Hepatocyte (in vitro differentiated cells): ENCODE measurements at regions not wholly inside any gene's neighbourhood (a gene's known extent, or its start where the extent isn't known, plus 50 kb on each side); places are given as distances from the start of the nearest gene placed in this dataset.

Experiments used
- DNase-seq: peaks from one replicate; pipeline ENCODE4 v3.0.0-alpha.2; 2016; ENCODE audit warnings: low spot score
- H2AFZ ChIP-seq: fragments of 200-600 bp; sonication (generic); 2 replicates; pipeline ENCODE4 v1.6.0; 2016; ENCODE audit warnings: antibody characterized with exemption, mild to moderate bottlenecking
- H3K27ac ChIP-seq: fragments of 200-600 bp; sonication (generic); 2 replicates; pipeline ENCODE4 v1.5.1; 2016; ENCODE audit warnings: mild to moderate bottlenecking
- H3K27me3 ChIP-seq: fragments of 200-600 bp; sonication (generic); 2 replicates; pipeline ENCODE4 v1.6.1; 2016
- H3K36me3 ChIP-seq: fragments of 200-600 bp; sonication (generic); replicated peaks from 2 replicates; pipeline ENCODE4 v1.5.1; 2016; ENCODE audit warnings: low read depth; ENCODE audit not compliant: insufficient read depth
- H3K4me1 ChIP-seq: fragments of 200-600 bp; sonication (generic); 2 replicates; pipeline ENCODE4 v1.5.1; 2016; ENCODE audit warnings: mild to moderate bottlenecking, moderate library complexity; ENCODE audit not compliant: insufficient read depth
- H3K4me2 ChIP-seq: fragments of 200-600 bp; sonication (generic); 2 replicates; pipeline ENCODE4 v1.6.0; 2016
- H3K4me3 ChIP-seq: fragments of 200-600 bp; sonication (generic); 2 replicates; pipeline ENCODE4 v1.5.1; 2016; ENCODE audit warnings: mild to moderate bottlenecking
- H3K79me2 ChIP-seq: fragments of 200-600 bp; sonication (generic); 2 replicates; pipeline ENCODE4 v1.6.0; 2017; ENCODE audit warnings: mild to moderate bottlenecking
- H3K9me2 ChIP-seq: fragments of 200-600 bp; sonication (generic); replicated peaks from 2 replicates; pipeline ENCODE4 v1.6.0; 2017; ENCODE audit warnings: mild to moderate bottlenecking; ENCODE audit not compliant: insufficient read depth
- H3K9me3 ChIP-seq: fragments of 200-600 bp; sonication (generic); 2 replicates; pipeline ENCODE4 v1.5.1; 2016; ENCODE audit warnings: low read depth, mild to moderate bottlenecking
- H4K20me1 ChIP-seq: fragments of 200-600 bp; sonication (generic); 2 replicates; pipeline ENCODE4 v1.6.0; 2016; ENCODE audit warnings: mild to moderate bottlenecking; ENCODE audit not compliant: insufficient read depth, poor library complexity, severe bottlenecking
- EZH2 ChIP-seq: fragments of 200-600 bp; sonication (generic); IDR thresholded peaks from 2 replicates; pipeline ENCODE4 v1.6.1; 2016; ENCODE audit warnings: antibody characterized with exemption, mild to moderate bottlenecking, borderline replicate concordance
- EZH2phosphoT487 ChIP-seq: fragments of 200-600 bp; sonication (generic); IDR thresholded peaks from one replicate; pipeline ENCODE4 v1.6.1; 2018; ENCODE audit warnings: antibody characterized with exemption, mild to moderate bottlenecking, low read depth, moderate library complexity; ENCODE audit not compliant: unreplicated experiment, severe bottlenecking
- WGBS: methylation state at CpG from one replicate; pipeline ENCODE4 v1.1.6; 2016; ENCODE audit warnings: low lambda C conversion rate; ENCODE audit errors: missing lambda C conversion rate; 5-methylcytosine and 5-hydroxymethylcytosine counted together
- TF ChIP-seq, protein P1 (sequence below): fragments of 200-600 bp; sonication (generic); IDR thresholded peaks from 2 replicates; pipeline ENCODE4 v1.5.1; 2016; ENCODE audit warnings: antibody characterized with exemption, mild to moderate bottlenecking; ENCODE audit not compliant: poor library complexity

DNA sequence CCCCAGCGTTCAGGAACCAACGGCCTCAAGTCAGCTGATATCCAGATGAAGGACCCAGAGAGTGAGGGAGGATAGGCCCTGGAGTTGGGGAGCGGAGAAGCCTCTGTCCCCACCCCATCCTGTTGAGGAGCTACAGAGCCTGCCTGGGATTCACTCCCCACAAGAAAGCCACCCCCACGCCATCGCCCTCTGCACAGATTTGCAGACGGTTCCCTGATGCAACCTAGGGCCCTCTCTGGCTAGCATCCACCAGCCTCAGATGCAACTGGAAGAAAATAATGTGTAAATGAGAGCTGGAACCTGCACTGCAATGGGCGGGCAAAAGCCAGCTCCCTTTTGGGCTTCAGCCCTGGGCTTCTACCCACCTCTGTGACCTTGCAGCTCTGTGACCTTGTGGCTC lies 185.6 kb downstream of the BCOR start:
- TF ChIP-seq EZH2phosphoT487: no peak
- TF ChIP-seq, protein P1, sequence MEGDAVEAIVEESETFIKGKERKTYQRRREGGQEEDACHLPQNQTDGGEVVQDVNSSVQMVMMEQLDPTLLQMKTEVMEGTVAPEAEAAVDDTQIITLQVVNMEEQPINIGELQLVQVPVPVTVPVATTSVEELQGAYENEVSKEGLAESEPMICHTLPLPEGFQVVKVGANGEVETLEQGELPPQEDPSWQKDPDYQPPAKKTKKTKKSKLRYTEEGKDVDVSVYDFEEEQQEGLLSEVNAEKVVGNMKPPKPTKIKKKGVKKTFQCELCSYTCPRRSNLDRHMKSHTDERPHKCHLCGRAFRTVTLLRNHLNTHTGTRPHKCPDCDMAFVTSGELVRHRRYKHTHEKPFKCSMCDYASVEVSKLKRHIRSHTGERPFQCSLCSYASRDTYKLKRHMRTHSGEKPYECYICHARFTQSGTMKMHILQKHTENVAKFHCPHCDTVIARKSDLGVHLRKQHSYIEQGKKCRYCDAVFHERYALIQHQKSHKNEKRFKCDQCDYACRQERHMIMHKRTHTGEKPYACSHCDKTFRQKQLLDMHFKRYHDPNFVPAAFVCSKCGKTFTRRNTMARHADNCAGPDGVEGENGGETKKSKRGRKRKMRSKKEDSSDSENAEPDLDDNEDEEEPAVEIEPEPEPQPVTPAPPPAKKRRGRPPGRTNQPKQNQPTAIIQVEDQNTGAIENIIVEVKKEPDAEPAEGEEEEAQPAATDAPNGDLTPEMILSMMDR: no peak
- TF ChIP-seq EZH2: no peak
- no peaks in the 10 kb centered on the region for H3K9me3 ChIP-seq
- H3K27ac ChIP-seq: no peak overlapping the region

GRCh38 chrX:39915081-39915480 lies 182.7 kb downstream of the BCOR start:
- H4K20me1 ChIP-seq: no peaks in the 10 kb centered on the region

More for the DNA sequence above, 185.6 kb downstream of the BCOR start:
- H3K36me3 ChIP-seq: no peaks in the 10 kb centered on the region
- no peak overlapping the region for H2AFZ ChIP-seq
- 93% methylated on average over 7 of the region's 7 CpGs for WGBS
- H3K27me3 ChIP-seq: no peaks in the 10 kb centered on the region
- H4K20me1 ChIP-seq: no peaks in the 10 kb centered on the region
- H3K79me2 ChIP-seq: no peaks in the 10 kb centered on the region
- H3K4me2 ChIP-seq: no peak overlapping the region
- no peak for DNase-seq
- H3K4me1 ChIP-seq: peaks cover 24% of the 10 kb centered on the region
- no peak overlapping the region for H3K4me3 ChIP-seq
- no peaks in the 10 kb centered on the region for H3K9me2 ChIP-seq

GRCh38 chrX:39915596-39915995 lies 182.2 kb downstream of the BCOR start:
- Histone ChIP-seq H3K27me3 (no peaks in the 10 kb centered on the region), H3K9me3 (no peaks in the 10 kb centered on the region), H2AFZ (no peak overlapping the region), H3K79me2 (no peaks in the 10 kb centered on the region), H4K20me1 (no peaks in the 10 kb centered on the region), H3K4me3 (no peak overlapping the region), H3K27ac (no peak overlapping the region), H3K9me2 (no peaks in the 10 kb centered on the region), H3K4me1 (peaks cover 3% of the 10 kb centered on the region), H3K4me2 (no peak overlapping the region), H3K36me3 (no peaks in the 10 kb centered on the region)
- 93% methylated on average over 12 of the region's 12 CpGs for WGBS
- no peak for TF ChIP-seq EZH2
- TF ChIP-seq, protein P1: no peak
- TF ChIP-seq EZH2phosphoT487: no peak
- DNase-seq: no peak

More at GRCh38 chrX:39915081-39915480, 182.7 kb downstream of the BCOR start:
- Histone ChIP-seq H3K9me3 (no peaks in the 10 kb centered on the region), H3K4me3 (no peak overlapping the region), H3K27ac (no peak overlapping the region), H3K4me2 (no peak overlapping the region), H3K27me3 (no peaks in the 10 kb centered on the region), H3K4me1 (peaks cover 7% of the 10 kb centered on the region), H3K9me2 (no peaks in the 10 kb centered on the region), H3K36me3 (no peaks in the 10 kb centered on the region), H2AFZ (no peak overlapping the region), H3K79me2 (no peaks in the 10 kb centered on the region)
- WGBS: 82% methylated on average over 3 of the region's 3 CpGs
- DNase-seq: no peak
- TF ChIP-seq EZH2phosphoT487 (no peak), EZH2 (no peak)
- TF ChIP-seq, protein P1: no peak

DNA sequence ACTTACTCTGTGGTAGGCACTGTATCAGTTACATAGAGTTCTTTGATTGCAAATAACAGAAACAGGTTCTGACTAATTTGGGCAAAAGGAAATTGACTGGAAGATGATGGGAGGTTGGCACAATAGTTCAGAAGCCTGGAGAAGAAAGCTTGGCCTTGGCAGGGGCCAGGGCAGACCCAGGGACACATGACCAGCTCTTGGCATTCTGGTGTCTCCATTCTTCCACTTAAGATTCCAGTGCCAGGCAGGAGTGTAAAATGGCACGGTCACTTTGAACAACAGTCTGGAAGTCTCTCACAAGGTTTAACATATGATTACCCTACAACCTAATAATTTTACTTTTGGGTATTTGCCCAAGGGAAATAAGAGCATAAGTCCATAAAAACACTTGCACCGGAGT lies 175.9 kb downstream of the BCOR start:
- 89% methylated on average over 2 of the region's 2 CpGs for WGBS
- H3K4me3 ChIP-seq: no peak overlapping the region
- TF ChIP-seq EZH2 (no peak), EZH2phosphoT487 (no peak)
- no peaks in the 10 kb centered on the region for H3K9me2 ChIP-seq
- H3K36me3 ChIP-seq: no peaks in the 10 kb centered on the region
- H4K20me1 ChIP-seq: no peaks in the 10 kb centered on the region
- no peaks in the 10 kb centered on the region for H3K4me1 ChIP-seq
- no peaks in the 10 kb centered on the region for H3K9me3 ChIP-seq
- H3K27ac ChIP-seq: no peak overlapping the region
- H3K79me2 ChIP-seq: no peaks in the 10 kb centered on the region
- H2AFZ ChIP-seq: no peak overlapping the region
- H3K27me3 ChIP-seq: no peaks in the 10 kb centered on the region
- no peak for DNase-seq
- H3K4me2 ChIP-seq: no peak overlapping the region
